MCF 10A (cell line): ENCODE measurements at regions not wholly inside any gene's neighbourhood (a gene's known extent, or its start where the extent isn't known, plus 50 kb on each side); places are given as distances from the start of the nearest gene placed in this dataset.
A peak's percentile ranks its signal among the peaks of the same experiment; 100 is the strongest.

ENCODE experiments used
- BruUV-seq: library from RNA; stranded (reverse); fragments of 400-500 nt; replicated peaks from 2 replicates; lab custom pipeline; 2021; lab: Mats Ljungman, UMichigan
- CTCF ChIA-PET: fragments of 300-600 bp; sonication (Branson Sonifier 250); formaldehyde crosslinking; extraction: SDS; loops from one replicate; lab custom pipeline; 2021; ENCODE audit warnings: antibody characterized with exemption, inconsistent platforms; lab: Yijun Ruan, JAX
- POLR2A ChIA-PET: fragments of 300-600, 350-650 bp; sonication (Branson Sonifier 250); formaldehyde crosslinking; extraction: SDS; loops from one replicate; lab custom pipeline; 2020; ENCODE audit warnings: antibody characterized with exemption, inconsistent platforms; lab: Yijun Ruan, JAX
- DNase-seq: peaks from one replicate; pipeline ENCODE4 v3.0.0-alpha.2; 2018; ENCODE audit not compliant: unreplicated experiment
- H3K27ac Mint-ChIP-seq: one replicate; pipeline ENCODE4 v1.8.0; 2022; ENCODE audit warnings: mild to moderate bottlenecking, low read depth, mixed read lengths; ENCODE audit not compliant: unreplicated experiment
- H3K27me3 Mint-ChIP-seq: one replicate; pipeline ENCODE4 v1.8.0; 2022; ENCODE audit warnings: mixed read lengths; ENCODE audit not compliant: insufficient read depth, unreplicated experiment
- H3K36me3 Mint-ChIP-seq: one replicate; pipeline ENCODE4 v1.8.0; 2022; ENCODE audit warnings: mild to moderate bottlenecking, moderate library complexity, mixed read lengths; ENCODE audit not compliant: insufficient read depth, unreplicated experiment
- H3K4me1 Mint-ChIP-seq: one replicate; pipeline ENCODE4 v1.8.0; 2022; ENCODE audit warnings: mixed read lengths; ENCODE audit not compliant: insufficient read depth, unreplicated experiment
- H3K4me3 Mint-ChIP-seq: one replicate; pipeline ENCODE4 v1.8.0; 2022; ENCODE audit warnings: mild to moderate bottlenecking, moderate library complexity, mixed read lengths; ENCODE audit not compliant: unreplicated experiment
- H3K9me3 Mint-ChIP-seq: one replicate; pipeline ENCODE4 v1.8.0; 2022; ENCODE audit warnings: mixed read lengths; ENCODE audit not compliant: unreplicated experiment
- intact Hi-C: fragments of 100-400 bp; cut with micrococcal nuclease; formaldehyde crosslinking; loops from 2 replicates; pipeline ENCODE4 v1.14.1; 2022
- TF ChIP-seq, protein P1 (sequence below): fragments of 200-600 bp; IDR thresholded peaks from one replicate; pipeline ENCODE4 v1.8.0; 2022; ENCODE audit warnings: antibody characterized with exemption, mild to moderate bottlenecking; ENCODE audit not compliant: unreplicated experiment

DNA sequence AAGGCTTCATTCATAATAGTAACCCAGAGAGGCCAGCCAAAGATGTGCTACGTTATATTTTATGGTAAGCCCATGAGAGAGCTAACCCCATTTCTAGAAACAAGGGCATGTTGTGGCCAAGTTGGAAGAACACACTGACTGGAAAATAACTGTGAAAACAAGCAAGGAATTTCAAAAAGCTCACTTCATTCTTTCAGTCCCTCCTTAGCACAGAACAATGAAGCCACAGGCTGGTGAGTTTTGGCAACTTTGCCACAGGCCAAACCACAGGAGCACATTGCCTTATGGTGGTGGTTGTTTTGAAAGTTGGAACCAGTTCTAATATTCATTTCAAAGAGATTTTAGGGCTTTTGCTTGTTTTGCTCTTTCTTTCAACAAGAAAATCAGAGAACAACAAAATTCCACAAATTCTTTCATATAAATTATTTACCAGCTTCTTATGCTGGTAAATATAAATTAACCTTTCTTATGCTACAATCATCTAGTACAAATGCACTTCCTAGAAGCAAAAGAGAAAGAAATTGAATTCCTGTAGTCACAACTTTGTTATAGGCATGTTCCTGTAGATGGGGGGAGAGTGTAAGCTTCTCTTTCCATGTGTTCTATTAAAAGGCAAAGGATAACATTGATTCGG lies 225.4 kb upstream of the RFX3 start:
- TF ChIP-seq, protein P1, sequence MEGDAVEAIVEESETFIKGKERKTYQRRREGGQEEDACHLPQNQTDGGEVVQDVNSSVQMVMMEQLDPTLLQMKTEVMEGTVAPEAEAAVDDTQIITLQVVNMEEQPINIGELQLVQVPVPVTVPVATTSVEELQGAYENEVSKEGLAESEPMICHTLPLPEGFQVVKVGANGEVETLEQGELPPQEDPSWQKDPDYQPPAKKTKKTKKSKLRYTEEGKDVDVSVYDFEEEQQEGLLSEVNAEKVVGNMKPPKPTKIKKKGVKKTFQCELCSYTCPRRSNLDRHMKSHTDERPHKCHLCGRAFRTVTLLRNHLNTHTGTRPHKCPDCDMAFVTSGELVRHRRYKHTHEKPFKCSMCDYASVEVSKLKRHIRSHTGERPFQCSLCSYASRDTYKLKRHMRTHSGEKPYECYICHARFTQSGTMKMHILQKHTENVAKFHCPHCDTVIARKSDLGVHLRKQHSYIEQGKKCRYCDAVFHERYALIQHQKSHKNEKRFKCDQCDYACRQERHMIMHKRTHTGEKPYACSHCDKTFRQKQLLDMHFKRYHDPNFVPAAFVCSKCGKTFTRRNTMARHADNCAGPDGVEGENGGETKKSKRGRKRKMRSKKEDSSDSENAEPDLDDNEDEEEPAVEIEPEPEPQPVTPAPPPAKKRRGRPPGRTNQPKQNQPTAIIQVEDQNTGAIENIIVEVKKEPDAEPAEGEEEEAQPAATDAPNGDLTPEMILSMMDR, result no peak
- intact Hi-C loops, result no loop called here
- no TSS peak for BruUV-seq
- Mint-ChIP-seq H3K9me3 (no peaks in the 10 kb centered on the region), H3K27me3 (no peaks in the 10 kb centered on the region), H3K36me3 (no peaks in the 10 kb centered on the region), H3K4me1 (peaks cover 25% of the 10 kb centered on the region), H3K27ac (peak overlapping the region; percentile 91), H3K4me3 (no peak overlapping the region)
- POLR2A ChIA-PET, result interaction anchor here (0.5 to 1.2 kb wide), 2 partner anchors 9 to 11 kb away, joined by 3 to 4 read pairs; no protein-coding TSS in a partner anchor
- peak; percentile 63 for DNase-seq
- CTCF ChIA-PET, result interaction anchor here (0.7 to 2.3 kb wide), 3 partner anchors 18 to 344 kb away, joined by 3 to 9 read pairs (median 3); no protein-coding TSS in a partner anchor

DNA sequence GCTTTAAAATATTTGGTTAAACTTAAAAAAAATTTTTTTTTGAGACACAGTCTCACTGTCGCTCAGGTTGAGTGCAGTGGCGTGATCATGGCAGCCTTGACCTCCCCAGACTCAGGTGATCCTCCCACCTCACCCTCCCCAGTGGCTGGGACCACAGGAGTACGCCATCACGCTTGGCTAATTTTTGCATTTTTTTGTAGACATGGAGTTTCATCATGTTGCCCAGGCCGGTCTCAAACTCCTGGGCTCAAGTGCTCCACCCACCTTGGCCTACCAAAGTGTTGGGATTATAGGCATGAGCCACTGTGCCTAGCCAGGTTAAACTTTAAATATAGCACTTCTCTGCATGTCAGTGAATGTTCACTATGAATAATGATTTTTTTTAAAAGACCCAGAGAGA lies 224.5 kb upstream of the RFX3 start:
- Mint-ChIP-seq H3K4me3 (no peak overlapping the region), H3K36me3 (no peaks in the 10 kb centered on the region), H3K27ac (peak overlapping the region; percentile 91), H3K27me3 (no peaks in the 10 kb centered on the region), H3K9me3 (no peaks in the 10 kb centered on the region), H3K4me1 (peaks cover 30% of the 10 kb centered on the region)
- ChIA-PET POLR2A (no interaction called here), CTCF (interaction anchor here (0.7 to 0.8 kb wide), 2 partner anchors 119 to 478 kb away, joined by 3 to 4 read pairs; no protein-coding TSS in a partner anchor)
- no TSS peak for BruUV-seq
- TF ChIP-seq, protein P1, result no peak
- intact Hi-C loops, result no loop called here
- no peak for DNase-seq

DNA sequence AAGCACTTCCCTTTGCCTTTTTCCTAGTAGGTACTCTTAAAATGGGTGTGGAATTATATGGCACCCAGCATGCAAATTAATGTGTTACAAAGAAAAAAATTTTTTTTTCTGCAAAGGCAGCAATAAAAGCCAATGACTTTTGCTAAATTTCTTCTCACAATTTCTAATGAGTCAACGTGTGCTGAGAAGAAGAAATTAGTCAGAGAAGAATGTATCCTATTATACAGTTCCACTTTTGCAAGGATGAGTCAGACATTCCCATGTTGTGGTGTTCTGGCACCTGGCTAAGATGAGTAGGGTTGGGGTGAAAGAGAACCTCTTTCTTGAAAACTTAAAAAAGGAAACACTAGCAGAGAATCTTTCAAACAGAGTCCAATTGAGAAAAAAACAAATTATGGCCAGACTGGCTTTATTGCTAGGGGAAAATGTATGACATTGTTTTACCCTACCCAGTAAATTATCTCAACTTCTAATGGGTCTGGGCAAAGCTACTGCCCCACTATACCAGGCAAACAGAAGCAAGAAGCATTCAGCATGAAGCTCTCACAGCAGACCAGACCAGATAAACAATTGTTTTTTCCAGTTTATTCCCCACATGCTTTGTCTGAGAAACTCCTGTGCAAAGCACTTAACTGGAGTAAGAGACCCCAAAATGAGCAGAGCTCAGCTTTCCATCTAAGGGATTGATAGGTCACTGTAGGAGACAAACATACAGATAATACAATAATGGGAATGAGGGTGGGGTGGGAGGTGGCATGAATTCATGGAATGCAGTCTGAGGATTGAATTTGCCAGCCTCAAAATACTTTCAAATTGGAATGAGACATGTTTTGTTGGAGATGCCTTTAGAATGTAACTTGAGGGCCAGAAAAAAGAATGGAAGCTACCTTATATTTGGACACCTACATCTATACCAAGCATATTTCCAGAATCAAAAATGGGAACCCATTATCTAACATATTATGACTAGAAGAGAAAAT lies 220.8 kb upstream of the RFX3 start:
- no TSS peak for BruUV-seq
- no peak overlapping the region for H3K4me3 Mint-ChIP-seq
- peak overlapping the region; percentile 52 for H3K27ac Mint-ChIP-seq
- no peaks in the 10 kb centered on the region for H3K27me3 Mint-ChIP-seq
- peak; percentile 92 for DNase-seq
- CTCF ChIA-PET, result interaction anchor here (0.7 to 1.4 kb wide), 3 partner anchors 48 to 487 kb away, joined by 3 read pairs; no protein-coding TSS in a partner anchor
- H3K4me1 Mint-ChIP-seq, result peaks cover 24% of the 10 kb centered on the region
- H3K36me3 Mint-ChIP-seq, result no peaks in the 10 kb centered on the region
- TF ChIP-seq, protein P1, result no peak
- no peaks in the 10 kb centered on the region for H3K9me3 Mint-ChIP-seq
- intact Hi-C loops, result no loop called here
- POLR2A ChIA-PET, result interaction anchor here (0.7 to 1.0 kb wide), 3 partner anchors 9 to 386 kb away, joined by 3 to 4 read pairs (median 3); partner anchors contain the start of gene RFX3
